Nephron (organoid): ENCODE measurements at regions not wholly inside any gene's neighbourhood (a gene's known extent, or its start where the extent isn't known, plus 50 kb on each side); places are given as distances from the start of the nearest gene placed in this dataset.

Source experiments
- H3K27ac Mint-ChIP-seq, 3 experiments: 2 replicates each; pipeline ENCODE4 v1.8.0; 2020; ENCODE audit warnings: mixed read lengths in 3 of 3, mild to moderate bottlenecking in 2 of 3, moderate library complexity in 1 of 3
- H3K27me3 Mint-ChIP-seq: 2 replicates; pipeline ENCODE4 v1.8.0; 2021; ENCODE audit warnings: low read depth, mild to moderate bottlenecking, moderate library complexity, mixed read lengths
- H3K36me3 Mint-ChIP-seq: 2 replicates; pipeline ENCODE4 v1.8.0; 2020; ENCODE audit warnings: low read depth, mixed read lengths
- H3K4me1 Mint-ChIP-seq: 2 replicates; pipeline ENCODE4 v1.8.0; 2020; ENCODE audit warnings: mixed read lengths
- H3K4me3 Mint-ChIP-seq, 3 experiments: 2 replicates each; pipeline ENCODE4 v1.8.0; 2020; ENCODE audit warnings: mild to moderate bottlenecking in 3 of 3, mixed read lengths in 3 of 3, moderate library complexity in 2 of 3
- H3K9me3 Mint-ChIP-seq: 2 replicates; pipeline ENCODE4 v1.8.0; 2020; ENCODE audit warnings: mixed read lengths
- CTCF ChIP-seq, 3 experiments: fragments of 200-600 bp; sonication (generic); IDR thresholded peaks; one replicate each; pipeline ENCODE4 v1.5.0; 2021; ENCODE audit warnings: antibody characterized with exemption in 3 of 3; ENCODE audit not compliant: unreplicated experiment in 3 of 3

- Mint-ChIP-seq H3K9me3 (peaks cover 1% of the 10 kb centered on the region), H3K4me1 (no peaks in the 10 kb centered on the region), H3K27ac (no peak overlapping the region), H3K4me3 (no peak overlapping the region), H3K27me3 (peaks cover 6% of the 10 kb centered on the region), H3K36me3 (no peaks in the 10 kb centered on the region)
- no peak for TF ChIP-seq CTCF (IDR thresholded peaks at IDR 0.05; ENCODE audit: unreplicated experiment in 3 of 3)
These were observed 101.4 kb upstream of the STC2 start for GRCh38 chr5:173429489-173430150.

GRCh38 chr5:173423452-173424117, 95.4 kb upstream of the STC2 start:
- Mint-ChIP-seq H3K4me3 (no peak overlapping the region), H3K9me3 (peaks cover 23% of the 10 kb centered on the region), H3K27ac (no peak overlapping the region), H3K27me3 (no peaks in the 10 kb centered on the region), H3K36me3 (no peaks in the 10 kb centered on the region), H3K4me1 (peaks cover 11% of the 10 kb centered on the region)
- no peak for TF ChIP-seq CTCF (IDR thresholded peaks at IDR 0.05; ENCODE audit: unreplicated experiment in 3 of 3)

- no peak for TF ChIP-seq CTCF (IDR thresholded peaks at IDR 0.05; ENCODE audit: unreplicated experiment in 3 of 3)
- H3K27ac Mint-ChIP-seq, result no peak overlapping the region
- peaks cover 4% of the 10 kb centered on the region for H3K27me3 Mint-ChIP-seq
- H3K9me3 Mint-ChIP-seq, result peaks cover 33% of the 10 kb centered on the region
- H3K4me1 Mint-ChIP-seq, result peaks cover 11% of the 10 kb centered on the region
- no peaks in the 10 kb centered on the region for H3K36me3 Mint-ChIP-seq
- H3K4me3 Mint-ChIP-seq, result no peak overlapping the region
These were observed 91.9 kb upstream of the STC2 start for GRCh38 chr5:173420108-173420507.

- peaks cover 9% of the 10 kb centered on the region for H3K27me3 Mint-ChIP-seq
- no peaks in the 10 kb centered on the region for H3K36me3 Mint-ChIP-seq
- no peak overlapping the region for H3K27ac Mint-ChIP-seq
- peaks cover 10% of the 10 kb centered on the region for H3K9me3 Mint-ChIP-seq
- no peak overlapping the region for H3K4me3 Mint-ChIP-seq
- no peaks in the 10 kb centered on the region for H3K4me1 Mint-ChIP-seq
- no peak for TF ChIP-seq CTCF (IDR thresholded peaks at IDR 0.05; ENCODE audit: unreplicated experiment in 3 of 3)
These were observed 85.3 kb upstream of the STC2 start for GRCh38 chr5:173413471-173413982.

- Mint-ChIP-seq H3K9me3 (peaks cover 10% of the 10 kb centered on the region), H3K4me3 (no peak overlapping the region), H3K36me3 (no peaks in the 10 kb centered on the region), H3K27ac (no peak overlapping the region), H3K27me3 (peaks cover 9% of the 10 kb centered on the region), H3K4me1 (no peaks in the 10 kb centered on the region)
- no peak for TF ChIP-seq CTCF (IDR thresholded peaks at IDR 0.05; ENCODE audit: unreplicated experiment in 3 of 3)
These were observed 84.4 kb upstream of the STC2 start for GRCh38 chr5:173412566-173412965.
